ENCODE measurements at regions not wholly inside any gene's neighbourhood (a gene's known extent, or its start where the extent isn't known, plus 50 kb on each side); places are given as distances from the start of the nearest gene placed in this dataset.

DNA sequence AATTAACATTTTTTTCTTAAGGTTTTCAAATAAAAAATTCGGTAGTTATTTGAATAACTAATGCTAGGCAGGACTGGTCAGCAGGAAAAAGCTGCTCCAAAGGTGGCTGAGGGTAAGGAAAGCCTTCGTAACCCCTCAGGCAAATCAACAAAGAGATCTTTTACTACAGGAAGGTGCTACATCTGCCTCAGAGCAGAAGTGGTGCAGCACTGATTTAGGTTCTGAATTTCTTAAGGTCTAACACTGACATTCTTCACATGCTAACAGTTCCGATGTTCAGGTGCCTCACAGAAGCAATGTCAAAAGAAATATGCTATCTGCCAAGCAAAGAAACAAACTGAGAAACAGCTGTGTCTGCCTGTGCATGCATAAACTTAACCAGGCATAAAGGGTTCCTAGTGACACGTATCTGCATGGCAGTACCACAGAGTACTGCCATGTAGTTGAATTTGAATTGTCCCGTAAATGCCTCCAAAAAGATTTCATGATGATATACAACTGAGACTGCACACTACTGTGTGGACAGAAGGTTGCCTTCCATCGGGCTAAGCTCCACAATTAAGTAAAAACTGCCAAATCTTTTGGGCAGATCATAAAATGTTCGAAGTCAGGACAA lies 275.0 kb upstream of the NSMCE3 start:
- TF ChIP-seq, protein P1, sequence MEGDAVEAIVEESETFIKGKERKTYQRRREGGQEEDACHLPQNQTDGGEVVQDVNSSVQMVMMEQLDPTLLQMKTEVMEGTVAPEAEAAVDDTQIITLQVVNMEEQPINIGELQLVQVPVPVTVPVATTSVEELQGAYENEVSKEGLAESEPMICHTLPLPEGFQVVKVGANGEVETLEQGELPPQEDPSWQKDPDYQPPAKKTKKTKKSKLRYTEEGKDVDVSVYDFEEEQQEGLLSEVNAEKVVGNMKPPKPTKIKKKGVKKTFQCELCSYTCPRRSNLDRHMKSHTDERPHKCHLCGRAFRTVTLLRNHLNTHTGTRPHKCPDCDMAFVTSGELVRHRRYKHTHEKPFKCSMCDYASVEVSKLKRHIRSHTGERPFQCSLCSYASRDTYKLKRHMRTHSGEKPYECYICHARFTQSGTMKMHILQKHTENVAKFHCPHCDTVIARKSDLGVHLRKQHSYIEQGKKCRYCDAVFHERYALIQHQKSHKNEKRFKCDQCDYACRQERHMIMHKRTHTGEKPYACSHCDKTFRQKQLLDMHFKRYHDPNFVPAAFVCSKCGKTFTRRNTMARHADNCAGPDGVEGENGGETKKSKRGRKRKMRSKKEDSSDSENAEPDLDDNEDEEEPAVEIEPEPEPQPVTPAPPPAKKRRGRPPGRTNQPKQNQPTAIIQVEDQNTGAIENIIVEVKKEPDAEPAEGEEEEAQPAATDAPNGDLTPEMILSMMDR (conservative IDR thresholded peaks at IDR 0.05; ENCODE audit: low read depth, low read length): no peak
- H3K4me3 ChIP-seq (ENCODE audit: low read depth, low read length): no peak overlapping the region

DNA sequence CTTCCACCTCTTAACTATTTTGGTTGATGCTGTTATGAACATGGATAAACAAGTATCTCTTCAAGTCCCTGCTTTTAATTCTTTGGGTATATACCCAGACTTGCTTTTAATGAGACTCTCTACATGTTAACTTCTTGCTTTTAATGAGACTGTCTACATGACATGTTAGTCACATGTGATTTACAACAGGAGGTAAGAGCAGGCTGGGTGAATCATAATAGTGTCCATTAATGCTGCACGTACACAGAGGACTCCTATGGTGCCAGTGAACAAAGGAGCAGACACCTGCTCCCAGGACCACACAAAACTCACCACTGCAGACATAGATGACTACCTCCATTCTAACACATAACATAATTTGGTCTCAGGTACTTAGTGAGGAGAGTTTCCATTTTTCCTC lies 273.4 kb upstream of the NSMCE3 start:
- H3K4me3 ChIP-seq (ENCODE audit: low read depth, low read length): no peak overlapping the region
- no peak for DNase-seq (ENCODE audit: low read depth)
- TF ChIP-seq, protein P1 (conservative IDR thresholded peaks at IDR 0.05; ENCODE audit: low read depth, low read length): no peak

More for the DNA sequence above, 275.0 kb upstream of the NSMCE3 start:
- no peak for DNase-seq (ENCODE audit: low read depth)

DNA sequence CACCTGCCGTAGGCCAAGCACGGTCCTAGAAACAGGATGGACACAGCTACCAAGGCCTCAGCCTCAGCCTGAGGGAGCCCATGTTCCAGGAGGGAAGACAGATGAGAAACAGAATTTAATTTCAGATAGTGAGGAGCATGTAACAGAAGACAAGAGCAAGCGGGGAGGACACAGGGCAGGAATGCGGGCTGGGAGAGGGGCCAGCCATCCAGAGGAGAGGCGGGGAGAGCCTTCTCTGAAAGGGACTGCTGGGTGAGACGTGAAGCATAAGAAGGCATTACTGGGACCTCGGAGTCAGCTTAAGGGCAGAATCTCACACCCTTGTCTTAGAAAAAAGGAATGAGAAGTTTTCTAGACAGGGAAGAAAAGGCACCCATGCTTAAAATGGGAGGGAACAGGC lies 271.7 kb upstream of the NSMCE3 start:
- DNase-seq (ENCODE audit: low read depth): no peak
- TF ChIP-seq, protein P1 (conservative IDR thresholded peaks at IDR 0.05; ENCODE audit: low read depth, low read length): no peak
- no peak overlapping the region for H3K4me3 ChIP-seq (ENCODE audit: low read depth, low read length)

DNA sequence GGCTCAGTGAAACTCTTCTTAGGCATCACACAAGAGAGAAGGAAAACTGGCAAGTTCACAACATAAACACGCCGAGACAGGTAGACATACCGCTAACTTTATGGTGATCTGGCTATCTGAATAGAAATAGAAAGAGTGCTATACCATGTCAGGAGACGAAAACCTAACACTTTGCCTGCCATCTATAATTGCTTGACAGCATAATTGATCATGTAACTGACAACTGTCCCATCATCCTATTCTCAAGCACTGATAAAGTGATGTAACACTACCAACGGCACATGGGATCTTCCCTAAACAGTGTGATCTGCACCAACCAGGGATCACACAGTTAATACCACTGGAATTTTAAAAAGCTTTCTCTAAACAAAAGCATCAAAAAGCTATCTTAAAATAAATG lies 270.9 kb upstream of the NSMCE3 start:
- TF ChIP-seq, protein P1 (conservative IDR thresholded peaks at IDR 0.05; ENCODE audit: low read depth, low read length): no peak
- no peak overlapping the region for H3K4me3 ChIP-seq (ENCODE audit: low read depth, low read length)
- no peak for DNase-seq (ENCODE audit: low read depth)

DNA sequence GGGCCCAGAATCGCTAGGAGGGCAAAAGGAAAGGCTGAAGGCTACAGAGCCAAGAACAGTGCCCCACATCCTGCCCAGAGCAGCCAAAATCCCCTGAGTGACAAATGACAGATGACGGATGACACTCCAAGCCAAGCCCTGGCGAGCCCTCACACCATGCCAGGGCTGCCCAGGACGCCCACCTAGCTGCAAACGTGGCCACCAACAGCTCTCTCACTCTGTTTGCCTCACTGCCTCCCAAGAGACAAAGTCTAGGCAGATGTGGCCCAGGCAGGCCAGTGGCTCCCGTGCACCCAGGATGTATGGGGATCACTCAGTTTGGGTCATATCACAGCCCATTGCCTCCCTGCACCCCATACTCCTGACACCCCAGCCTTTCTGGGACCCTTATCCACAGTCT lies 270.1 kb upstream of the NSMCE3 start:
- TF ChIP-seq, protein P1 (conservative IDR thresholded peaks at IDR 0.05; ENCODE audit: low read depth, low read length): no peak
- DNase-seq (ENCODE audit: low read depth): no peak
- no peak overlapping the region for H3K4me3 ChIP-seq (ENCODE audit: low read depth, low read length)

DNA sequence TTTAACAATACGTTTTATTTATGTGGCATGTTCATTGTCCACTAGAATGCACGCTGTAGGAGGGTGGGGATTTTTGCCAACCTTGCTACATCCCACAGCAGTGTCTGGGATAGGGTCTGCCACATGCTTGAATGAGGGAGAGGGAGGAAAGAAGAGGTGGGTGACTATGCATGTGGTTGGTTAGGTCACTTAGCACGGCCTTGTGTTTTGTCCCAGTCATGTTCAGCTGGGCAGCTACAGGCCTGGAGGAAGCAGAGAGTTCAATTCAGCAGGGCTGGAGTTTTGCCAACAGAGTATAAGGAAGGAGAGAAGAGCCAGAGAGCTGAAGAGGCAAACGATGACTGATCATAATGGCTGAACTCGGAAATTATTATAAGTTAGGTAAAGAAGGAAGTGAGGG lies 268.4 kb upstream of the NSMCE3 start:
- H3K4me3 ChIP-seq (ENCODE audit: low read depth, low read length): no peak overlapping the region
- TF ChIP-seq, protein P1 (conservative IDR thresholded peaks at IDR 0.05; ENCODE audit: low read depth, low read length): no peak
- DNase-seq (ENCODE audit: low read depth): no peak

DNA sequence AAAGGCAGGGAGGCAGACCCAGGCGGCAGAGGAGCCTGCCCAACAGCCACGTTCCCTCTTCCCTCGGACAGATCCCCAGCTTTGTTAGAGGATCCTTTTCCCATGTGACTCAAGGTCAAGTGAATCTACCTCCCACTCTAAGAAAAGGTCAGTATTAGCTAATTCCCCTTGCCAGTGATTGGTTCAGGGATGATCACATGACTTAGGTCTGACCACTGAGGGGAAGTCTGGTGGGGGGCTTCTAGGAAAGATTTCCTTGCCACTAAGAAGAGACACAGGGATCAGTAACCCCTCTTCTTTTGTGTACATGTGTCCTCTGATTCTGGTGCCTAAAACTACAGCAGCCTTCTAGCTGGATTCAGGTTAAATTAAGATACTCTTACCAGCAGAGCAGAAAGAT lies 266.3 kb upstream of the NSMCE3 start:
- no peak overlapping the region for H3K4me3 ChIP-seq (ENCODE audit: low read depth, low read length)
- TF ChIP-seq, protein P1 (conservative IDR thresholded peaks at IDR 0.05; ENCODE audit: low read depth, low read length): no peak
- no peak for DNase-seq (ENCODE audit: low read depth)
